Erythroblast (primary cell): ENCODE measurements at regions not wholly inside any gene's neighbourhood (a gene's known extent, or its start where the extent isn't known, plus 50 kb on each side); places are given as distances from the start of the nearest gene placed in this dataset.
"Not testable (repeated sequence)": the region's sequence is repeated elsewhere in the genome, so short reads cannot be mapped to it uniquely, and the experiment has no call there.

Experiments used
- GATA1 ChIP-seq: IDR thresholded peaks from 2 replicates; pipeline ENCODE4 v1.6.1; 2011; ENCODE audit warnings: low read depth, mild to moderate bottlenecking, control low read depth, low read length, moderate library complexity
- POLR2A ChIP-seq: IDR thresholded peaks from 2 replicates; pipeline ENCODE4 v1.6.1; 2011; ENCODE audit warnings: mild to moderate bottlenecking, low read length

DNA sequence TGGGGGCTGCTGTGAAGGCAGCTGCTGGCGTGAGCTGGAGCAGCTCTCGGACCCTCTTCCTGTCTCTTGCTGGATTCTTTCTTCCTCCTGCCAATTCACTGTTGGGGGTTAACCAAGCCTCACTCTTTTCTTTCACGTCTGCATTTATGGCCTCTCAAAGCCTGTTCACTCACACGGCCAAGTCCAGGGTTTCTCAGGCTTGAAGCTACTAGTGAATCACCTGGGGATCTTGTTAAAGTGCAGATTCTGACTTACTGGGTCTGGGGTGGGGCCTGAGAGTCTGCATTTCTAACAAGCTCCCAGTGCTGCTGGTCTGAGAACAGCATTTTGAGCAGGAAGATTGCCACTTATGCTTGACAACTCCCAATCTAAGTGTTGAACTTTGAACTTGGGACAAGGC lies 3072.2 kb downstream of the RPIA start:
- not testable (repeated sequence) for TF ChIP-seq POLR2A, GATA1
